ENCODE measurements at regions not wholly inside any gene's neighbourhood (a gene's known extent, or its start where the extent isn't known, plus 50 kb on each side); places are given as distances from the start of the nearest gene placed in this dataset.
"Not testable (repeated sequence)": the region's sequence is repeated elsewhere in the genome, so short reads cannot be mapped to it uniquely, and the experiment has no call there.

- DNase-seq (ENCODE audit: low spot score): no peak
Observed at GRCh38 chr4:165548702-165549101, 169.9 kb downstream of the CPE start.

GRCh38 chr4:165553221-165553810, 174.5 kb downstream of the CPE start:
- DNase-seq (ENCODE audit: low spot score): no peak

GRCh38 chr4:165555302-165555701, 176.5 kb downstream of the CPE start:
- DNase-seq (ENCODE audit: low spot score): no peak

- DNase-seq (ENCODE audit: low spot score): no peak
Observed at GRCh38 chr4:165556383-165556782, 177.6 kb downstream of the CPE start.

GRCh38 chr4:165560941-165561340, 182.1 kb downstream of the CPE start:
- no peak for DNase-seq (ENCODE audit: low spot score)

DNA sequence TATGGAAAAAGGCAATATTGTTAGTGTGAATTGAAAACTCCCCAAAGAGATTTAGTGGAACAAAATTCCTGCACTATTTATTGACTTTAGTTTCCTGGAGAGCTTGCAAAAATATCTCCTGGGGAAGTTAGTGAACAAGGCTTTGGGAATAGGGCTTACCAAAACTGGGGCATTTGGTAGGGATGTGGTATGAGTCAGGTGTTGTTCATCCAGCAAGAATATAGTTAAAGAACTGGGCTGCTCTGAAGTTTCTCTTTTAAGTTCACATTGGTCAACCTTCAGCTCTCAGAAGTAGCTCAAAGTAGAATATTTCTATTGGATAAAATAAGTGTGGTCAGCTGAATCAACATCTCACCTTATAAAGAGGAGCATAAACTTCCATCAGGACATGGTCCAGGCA, 185.0 kb downstream of the CPE start:
- no peak for DNase-seq (ENCODE audit: low spot score)

DNA sequence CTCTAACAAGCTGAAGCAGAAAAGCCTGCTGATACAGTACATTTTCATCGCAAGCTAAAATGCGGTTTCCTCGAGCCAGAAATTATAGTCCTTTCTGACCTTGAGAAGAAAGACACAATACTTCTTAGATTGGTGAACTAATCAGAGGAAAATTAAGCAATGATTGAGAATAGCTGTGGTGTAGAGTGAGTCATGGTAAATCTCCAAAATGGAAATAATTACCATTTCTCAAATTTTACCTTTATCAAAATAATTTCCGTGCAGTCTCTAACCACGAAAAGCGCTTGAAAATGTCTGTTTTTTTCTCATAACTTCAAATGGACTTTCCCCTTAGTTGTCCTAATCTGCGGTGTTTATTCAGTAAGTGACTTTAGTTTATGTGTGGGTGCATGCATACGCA, 190.2 kb downstream of the CPE start:
- DNase-seq (ENCODE audit: low spot score): no peak

DNA sequence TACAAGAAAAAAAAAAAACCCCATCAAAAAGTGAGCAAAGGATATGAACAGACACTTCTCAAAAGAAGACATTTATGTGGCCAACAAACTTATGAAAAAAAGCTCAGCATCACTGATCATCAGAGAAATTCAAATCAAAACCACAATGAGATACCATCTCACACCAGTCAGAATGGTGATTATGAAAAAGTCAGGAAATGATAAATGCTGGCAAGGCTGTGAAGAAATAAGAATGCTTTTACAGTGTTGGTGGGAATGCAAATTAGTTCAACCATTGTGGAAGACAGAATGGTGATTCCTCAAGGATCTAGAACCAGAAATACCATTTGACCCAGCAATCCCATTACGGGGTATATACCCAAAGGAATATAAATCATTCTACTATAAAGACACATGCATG, 192.7 kb downstream of the CPE start:
- not testable (repeated sequence) for DNase-seq (ENCODE audit: low spot score)

DNA sequence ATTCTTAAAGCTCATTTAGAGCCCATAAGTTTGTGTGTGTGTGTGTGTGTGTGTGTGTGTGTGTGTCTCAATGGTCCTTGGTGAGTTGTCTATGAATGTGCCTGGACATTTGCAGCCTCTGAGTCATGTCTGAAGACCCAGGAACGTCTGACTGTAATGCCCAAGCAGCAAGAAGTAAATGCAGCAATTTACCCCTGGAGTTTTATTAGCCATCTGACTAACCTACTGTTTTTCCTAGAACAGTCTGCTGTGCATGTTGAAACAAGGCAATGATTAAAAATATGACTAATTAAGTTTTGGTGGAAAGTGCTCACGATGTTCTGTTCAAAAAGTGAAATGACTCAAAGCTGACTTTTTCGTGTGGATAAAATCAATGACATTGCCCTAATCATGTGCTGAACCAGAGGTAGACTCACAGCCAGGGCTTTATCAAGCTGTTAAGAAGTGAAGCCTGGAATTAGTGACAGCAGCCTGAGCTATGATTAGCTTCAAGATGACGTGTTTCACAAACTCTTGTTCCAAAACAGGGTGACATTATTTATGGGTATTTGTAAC, 201.6 kb downstream of the CPE start:
- DNase-seq (ENCODE audit: low spot score): no peak

GRCh38 chr4:165583341-165583740, 204.5 kb downstream of the CPE start:
- DNase-seq (ENCODE audit: low spot score): no peak

- no peak for DNase-seq (ENCODE audit: low spot score)
Observed at GRCh38 chr4:165584916-165585315, 206.1 kb downstream of the CPE start.

DNA sequence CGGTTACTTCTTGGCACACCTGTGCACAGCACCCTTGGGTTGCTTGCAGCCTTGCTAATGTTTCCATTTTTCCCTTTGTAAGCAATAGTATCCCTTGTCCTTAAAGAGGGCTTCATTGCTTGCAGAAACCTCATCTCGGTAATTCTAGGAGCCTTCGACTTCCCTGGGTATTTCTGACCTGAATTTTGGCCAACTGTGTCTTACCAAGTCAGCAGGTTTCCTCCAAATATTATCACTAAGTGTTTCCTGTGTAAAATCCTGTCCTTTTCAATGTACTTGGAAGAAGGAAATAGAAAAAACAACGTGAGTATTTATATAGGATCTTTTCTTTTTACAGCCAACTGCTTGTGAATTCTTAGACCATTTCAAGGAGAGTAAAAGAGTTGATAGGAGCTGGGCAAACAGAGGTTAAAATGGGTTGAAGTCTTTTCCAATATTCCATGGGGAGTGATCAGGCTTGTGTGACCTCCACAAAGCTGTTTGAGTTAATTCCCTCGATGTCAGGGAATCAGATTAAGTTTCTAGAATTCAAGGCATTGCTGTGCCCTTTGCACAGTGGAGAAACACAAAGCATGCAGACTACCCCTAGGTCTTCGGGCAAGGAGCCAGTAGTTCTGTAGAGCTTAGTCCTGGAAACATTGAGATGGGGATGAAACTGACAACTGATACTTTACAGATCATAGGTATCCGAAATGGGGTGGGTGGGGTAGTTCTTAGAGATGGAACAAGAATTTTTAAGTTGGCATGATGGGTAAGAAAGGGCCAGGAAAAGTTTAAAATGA, 209.9 kb downstream of the CPE start:
- no peak for DNase-seq (ENCODE audit: low spot score)

- no peak for DNase-seq (ENCODE audit: low spot score)
Observed at GRCh38 chr4:165592386-165592785, 213.6 kb downstream of the CPE start.

GRCh38 chr4:165597581-165598480, 219.0 kb downstream of the CPE start:
- no peak for DNase-seq (ENCODE audit: low spot score)

- DNase-seq (ENCODE audit: low spot score): no peak
Observed at GRCh38 chr4:165600959-165601683, 222.3 kb downstream of the CPE start.

DNA sequence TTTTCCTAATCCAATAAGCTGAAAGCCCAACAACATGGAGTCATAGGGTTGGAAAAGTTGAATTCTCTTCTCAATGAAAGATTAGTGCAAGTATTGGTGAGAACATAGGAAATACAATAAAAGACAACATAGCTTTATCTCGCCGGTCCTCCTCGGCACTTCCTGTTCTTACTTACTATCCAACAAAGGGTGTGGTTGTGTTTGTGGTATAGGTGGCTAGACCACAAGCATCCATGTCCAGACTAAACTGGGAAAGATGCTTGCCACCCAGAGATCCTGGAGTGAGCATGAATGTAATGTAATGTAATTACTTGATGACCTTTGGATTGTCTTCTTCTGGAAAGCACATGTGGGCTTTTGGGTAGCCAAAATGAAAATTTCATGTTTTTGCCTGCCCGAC, 223.8 kb downstream of the CPE start:
- no peak for DNase-seq (ENCODE audit: low spot score)

- no peak for DNase-seq (ENCODE audit: low spot score)
Observed at GRCh38 chr4:165604181-165604580, 225.4 kb downstream of the CPE start.

DNA sequence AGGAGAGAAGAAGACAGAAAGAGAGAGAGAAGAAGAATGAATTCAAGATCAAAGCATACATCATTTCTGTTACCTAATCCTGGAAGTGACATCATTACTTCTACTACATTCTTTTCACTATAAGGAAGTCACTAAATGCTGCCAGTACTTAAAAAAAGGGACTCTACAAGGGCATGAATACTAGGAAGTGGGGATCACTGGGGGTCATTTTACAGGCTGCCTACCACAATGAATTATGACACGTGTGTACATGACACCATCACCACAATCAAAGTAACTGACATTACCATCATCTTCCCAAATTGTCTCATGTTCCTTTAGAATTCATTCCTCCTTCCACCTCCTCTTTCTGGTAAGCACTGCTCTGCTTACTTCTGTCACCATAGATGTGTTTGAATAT, 227.0 kb downstream of the CPE start:
- DNase-seq (ENCODE audit: low spot score): no peak

GRCh38 chr4:165606465-165607205, 227.8 kb downstream of the CPE start:
- no peak for DNase-seq (ENCODE audit: low spot score)

- DNase-seq (ENCODE audit: low spot score): no peak
Observed at GRCh38 chr4:165609653-165610052, 230.8 kb downstream of the CPE start.

All from NAMALWA (cell line).